HG02798 (cell line): ENCODE measurements at regions not wholly inside any gene's neighbourhood (a gene's known extent, or its start where the extent isn't known, plus 50 kb on each side); places are given as distances from the start of the nearest gene placed in this dataset.
A peak's percentile ranks its signal among the peaks of the same experiment; 100 is the strongest.

Experiments used
- ATAC-seq: cut with Tn5 transposase; IDR thresholded peaks from one replicate; pipeline ENCODE4 v1.9.1; 2021; ENCODE audit warnings: mild to moderate bottlenecking; ENCODE audit not compliant: unreplicated experiment, poor library complexity

DNA sequence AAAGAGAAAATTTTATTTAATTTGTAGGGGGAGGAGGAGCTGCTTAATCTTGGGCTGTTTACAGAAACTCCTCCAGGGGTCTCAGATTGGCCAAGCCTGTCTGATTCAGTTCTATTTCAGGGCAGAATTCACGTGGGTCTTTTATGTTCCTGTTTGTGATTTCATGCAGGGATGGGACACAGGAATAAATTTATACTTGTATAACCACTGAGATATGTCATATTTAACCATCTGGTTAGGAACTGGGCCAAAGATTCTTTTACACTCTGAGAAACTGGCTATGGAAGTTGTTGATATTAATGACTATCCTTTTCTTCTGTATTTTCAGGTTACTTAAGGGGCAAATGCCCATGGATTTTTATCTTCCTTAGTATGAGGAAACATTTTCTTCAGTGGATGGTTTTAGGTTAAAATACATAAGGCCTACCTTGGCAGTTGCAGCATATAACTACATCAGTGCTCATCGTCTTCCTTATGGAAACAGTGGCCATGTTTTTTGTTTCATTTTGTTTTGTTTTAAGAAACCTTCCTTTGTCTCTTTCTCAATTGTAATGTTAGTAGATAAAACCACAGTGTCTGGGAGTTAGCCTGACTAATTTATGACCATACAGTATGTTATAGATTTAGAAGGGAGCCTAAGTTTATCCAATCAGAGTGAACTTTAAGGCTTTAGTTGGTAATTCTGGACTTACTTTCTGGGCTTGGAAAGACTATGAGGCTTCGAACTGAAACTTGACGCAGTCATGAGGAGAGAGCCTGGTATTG lies 132.4 kb upstream of the ANO3 start:
- ATAC-seq = no peak

GRCh38 chr11:26201411-26201810 lies 130.5 kb upstream of the ANO3 start:
- no peak for ATAC-seq

- no peak for ATAC-seq
Observed at GRCh38 chr11:26202754-26203153, 129.2 kb upstream of the ANO3 start.

- ATAC-seq = no peak
Observed at GRCh38 chr11:26204101-26204500, 127.8 kb upstream of the ANO3 start.

- ATAC-seq = no peak
Observed at GRCh38 chr11:26204839-26205238, 127.1 kb upstream of the ANO3 start.

GRCh38 chr11:26219183-26220117 lies 112.5 kb upstream of the ANO3 start:
- no peak for ATAC-seq

DNA sequence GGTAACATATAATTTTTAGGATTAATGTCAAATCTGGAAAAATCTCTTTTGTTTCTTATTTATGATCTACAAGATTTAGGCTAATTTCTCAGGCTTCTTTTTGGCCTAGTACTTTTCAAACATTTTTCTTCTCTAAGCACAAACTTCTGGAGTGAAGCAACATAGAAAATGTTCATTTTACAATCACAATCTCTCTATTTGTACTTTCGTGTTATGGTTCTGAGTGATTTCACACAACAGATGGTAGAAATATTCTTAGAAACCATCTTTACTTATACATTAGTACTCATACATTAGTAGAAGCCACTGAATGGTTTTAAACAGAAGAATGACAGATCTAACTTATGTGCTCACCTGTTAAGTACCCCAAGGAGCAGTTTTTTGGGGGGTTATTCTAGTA lies 106.3 kb upstream of the ANO3 start:
- no peak for ATAC-seq

DNA sequence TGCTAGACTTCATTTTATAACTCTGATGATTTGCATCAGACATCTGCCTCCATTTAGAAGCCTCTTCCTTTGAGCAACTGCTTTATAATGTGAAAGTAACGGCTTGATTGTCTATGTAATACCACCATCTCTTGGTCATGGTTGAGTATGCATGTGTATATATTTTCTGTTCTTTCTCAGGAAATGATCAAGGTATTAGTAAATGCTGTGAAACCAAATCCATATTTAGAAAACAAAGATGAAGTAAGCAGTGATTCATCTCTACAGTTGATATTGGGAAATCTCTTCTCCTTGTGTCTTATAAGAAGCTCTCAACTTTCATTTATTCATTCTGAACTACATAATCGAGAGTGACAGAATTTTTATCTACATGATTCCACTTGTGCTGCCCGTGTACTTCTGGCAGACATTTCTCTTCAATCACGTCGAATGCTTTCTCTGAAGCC lies 104.6 kb upstream of the ANO3 start:
- ATAC-seq = peak; percentile 84

DNA sequence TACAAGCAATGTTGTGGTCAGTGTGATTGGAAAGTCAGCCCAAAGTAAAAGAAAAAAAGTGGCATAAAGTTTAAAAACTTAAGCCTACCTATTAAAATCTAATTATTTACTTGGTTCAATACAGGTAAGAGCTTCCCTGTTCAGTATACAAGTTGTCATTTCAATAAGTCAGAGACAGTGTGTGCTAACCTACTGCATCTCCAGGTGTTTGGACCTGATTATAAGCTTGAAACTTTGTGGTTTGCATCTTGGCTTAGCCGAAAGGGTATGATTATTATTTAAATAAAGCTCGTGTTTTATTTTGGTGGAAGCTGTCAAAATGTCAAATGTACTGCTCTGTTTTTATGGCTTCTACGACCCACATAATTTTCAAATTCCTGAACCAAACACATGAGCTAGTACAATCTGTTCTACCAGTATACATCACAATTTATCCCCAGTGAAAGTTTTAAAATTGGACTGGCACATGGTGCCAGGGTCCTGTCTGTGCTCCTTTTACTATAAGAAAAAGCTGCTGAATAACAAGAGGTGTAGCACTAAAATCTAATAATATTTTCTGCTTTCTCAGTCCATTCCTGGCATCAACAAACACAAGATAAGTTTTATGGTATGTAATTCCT lies 103.9 kb upstream of the ANO3 start:
- no peak for ATAC-seq

- no peak for ATAC-seq
Observed at GRCh38 chr11:26228778-26229177, 103.2 kb upstream of the ANO3 start.

GRCh38 chr11:26229257-26229656 lies 102.7 kb upstream of the ANO3 start:
- no peak for ATAC-seq

GRCh38 chr11:26229981-26230380 lies 101.9 kb upstream of the ANO3 start:
- no peak for ATAC-seq

GRCh38 chr11:26231252-26231661 lies 100.7 kb upstream of the ANO3 start:
- ATAC-seq = no peak

DNA sequence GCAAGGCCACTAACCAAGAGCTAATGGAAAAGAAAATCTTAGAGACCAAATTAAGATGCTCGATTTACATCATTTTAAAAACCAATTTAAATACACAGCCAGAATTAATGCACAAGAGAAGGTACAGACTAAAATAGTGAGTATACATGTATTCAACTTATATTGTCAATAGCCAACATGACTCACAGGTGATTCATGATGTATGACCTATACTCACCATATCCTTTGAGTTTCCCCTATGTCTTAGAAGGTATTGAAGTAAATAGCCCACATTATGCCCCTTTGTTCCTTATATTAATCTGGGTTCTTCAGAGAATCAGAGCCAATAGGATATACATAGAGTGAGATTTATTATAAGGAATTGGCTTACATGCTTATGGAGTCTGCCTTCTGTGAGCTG lies 97.5 kb upstream of the ANO3 start:
- ATAC-seq = no peak

- no peak for ATAC-seq
Observed at GRCh38 chr11:26243426-26243825, 88.5 kb upstream of the ANO3 start.

DNA sequence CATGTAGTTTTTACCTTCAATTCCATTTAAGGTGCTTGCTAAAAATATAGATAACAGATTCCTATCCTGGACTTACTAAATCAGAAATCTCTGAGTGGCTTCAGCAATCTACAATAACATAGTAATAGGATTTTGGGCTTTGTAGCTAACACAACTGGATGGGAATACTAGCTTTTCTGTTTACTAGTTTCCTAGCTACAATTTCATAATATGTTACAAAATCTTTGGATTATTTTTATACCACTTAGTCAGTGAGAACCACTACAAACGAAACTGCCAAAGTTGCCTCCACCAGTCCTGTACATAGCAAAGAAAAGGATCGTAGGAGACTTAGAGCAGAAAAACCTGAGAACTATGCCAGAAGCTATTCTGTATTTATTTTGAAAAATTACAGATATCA lies 87.7 kb upstream of the ANO3 start:
- ATAC-seq = no peak

DNA sequence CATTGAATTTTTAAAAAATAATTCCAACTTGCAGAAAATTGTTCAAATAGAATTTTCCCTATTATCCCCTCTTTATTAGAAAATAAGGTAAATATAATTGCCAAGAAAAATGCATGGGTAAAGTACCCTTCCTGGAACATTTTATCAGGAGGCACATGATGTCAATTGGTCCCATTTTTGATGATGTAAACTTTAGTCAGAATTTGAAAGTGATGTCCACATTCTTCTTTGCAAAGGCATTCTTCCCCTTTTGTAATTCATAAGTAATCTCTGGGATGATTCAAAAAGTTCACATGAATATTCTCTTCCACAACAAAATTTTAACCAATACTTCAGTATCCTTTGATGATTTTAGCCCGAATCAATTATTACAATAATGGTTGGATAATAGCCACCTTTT lies 86.9 kb upstream of the ANO3 start:
- no peak for ATAC-seq

GRCh38 chr11:26247340-26247739 lies 84.6 kb upstream of the ANO3 start:
- no peak for ATAC-seq

DNA sequence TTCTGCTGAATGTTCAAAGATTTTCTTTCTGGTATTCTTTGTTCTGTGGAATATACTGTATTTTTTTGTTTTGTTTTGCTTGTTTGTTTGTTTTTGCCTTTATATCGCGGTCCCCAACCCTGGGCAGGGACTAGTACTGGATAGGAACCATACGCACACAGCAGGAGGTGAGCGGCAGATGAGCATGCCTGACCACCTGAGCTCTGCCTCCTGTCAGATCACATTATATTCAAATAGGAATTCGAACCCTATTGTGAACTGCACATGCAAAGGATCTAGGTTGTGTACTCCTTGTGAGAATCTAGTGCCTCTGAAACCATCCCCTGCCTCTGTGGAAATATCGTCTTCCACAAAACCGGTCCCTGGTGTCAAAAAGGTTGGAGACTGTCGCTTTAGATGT lies 83.3 kb upstream of the ANO3 start:
- no peak for ATAC-seq

- ATAC-seq = no peak
Observed at GRCh38 chr11:26254378-26254777, 77.6 kb upstream of the ANO3 start.

DNA sequence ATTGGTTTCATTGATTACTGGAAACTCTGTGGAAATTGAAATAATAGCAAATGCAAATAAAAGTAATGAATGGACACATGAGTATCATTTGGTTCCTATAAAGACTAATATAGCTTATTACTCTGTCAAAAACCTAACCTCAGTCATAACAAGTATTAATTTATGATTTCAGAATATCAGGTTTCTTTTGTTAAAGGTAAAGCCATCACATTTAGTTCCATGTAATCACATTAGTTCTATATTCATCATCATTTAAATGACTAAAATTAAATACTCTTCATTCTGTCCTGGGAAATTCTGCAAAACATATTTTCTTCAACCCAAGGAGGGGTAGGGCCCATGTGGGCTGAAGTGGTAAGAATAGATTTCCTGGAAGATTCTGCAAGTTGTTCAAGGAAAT lies 68.2 kb upstream of the ANO3 start:
- ATAC-seq = no peak
